Hematopoietic multipotent progenitor cell (in vitro differentiated cells): ENCODE measurements at regions not wholly inside any gene's neighbourhood (a gene's known extent, or its start where the extent isn't known, plus 50 kb on each side); places are given as distances from the start of the nearest gene placed in this dataset.
"Not testable (repeated sequence)": the region's sequence is repeated elsewhere in the genome, so short reads cannot be mapped to it uniquely, and the experiment has no call there.

ENCODE experiments used
- DNase-seq, 3 donors: peaks; one replicate each; pipeline ENCODE4 v3.0.0-alpha.2; 2011 to 2015; ENCODE audit warnings: low read depth in 2 of 3, low spot score in 2 of 3

- no peak for DNase-seq
Observed at GRCh38 chr12:28023156-28023887, 50.8 kb upstream of the PTHLH start.

GRCh38 chr12:28024231-28024995 is 51.9 kb upstream of the PTHLH start:
- DNase-seq: no peak

GRCh38 chr12:28025821-28026505 is 53.4 kb upstream of the PTHLH start:
- DNase-seq: no peak

GRCh38 chr12:28026701-28027100 is 54.2 kb upstream of the PTHLH start:
- no peak for DNase-seq

GRCh38 chr12:28027328-28027727 is 54.8 kb upstream of the PTHLH start:
- DNase-seq: peak in 1 of 3 donors; percentile 16

- peak in 2 of 3 donors; percentile 26 to 56 for DNase-seq
Observed at GRCh38 chr12:28027947-28028724, 55.6 kb upstream of the PTHLH start.

GRCh38 chr12:28032811-28033537 is 60.4 kb upstream of the PTHLH start:
- no peak for DNase-seq

GRCh38 chr12:28033538-28033915 is 61.0 kb upstream of the PTHLH start:
- DNase-seq: no peak

- DNase-seq: no peak
Observed at GRCh38 chr12:28034271-28034670, 61.7 kb upstream of the PTHLH start.

GRCh38 chr12:28035500-28035899 is 63.0 kb upstream of the PTHLH start:
- DNase-seq: no peak

GRCh38 chr12:28036940-28037339 is 64.4 kb upstream of the PTHLH start:
- no peak for DNase-seq

GRCh38 chr12:28040246-28040645 is 67.7 kb upstream of the PTHLH start:
- DNase-seq: no peak

- DNase-seq: not testable (repeated sequence)
Observed at GRCh38 chr12:28046600-28046999, 74.1 kb upstream of the PTHLH start.

GRCh38 chr12:28050606-28051005 is 78.1 kb upstream of the PTHLH start:
- no peak for DNase-seq

GRCh38 chr12:28051516-28052354 is 79.2 kb upstream of the PTHLH start:
- DNase-seq: no peak

- DNase-seq: no peak
Observed at GRCh38 chr12:28053564-28053963, 81.0 kb upstream of the PTHLH start.

- DNase-seq: no peak
Observed at GRCh38 chr12:28054583-28054982, 82.0 kb upstream of the PTHLH start.

- DNase-seq: no peak
Observed at GRCh38 chr12:28057856-28058615, 85.5 kb upstream of the PTHLH start.

GRCh38 chr12:28059220-28059619 is 86.7 kb upstream of the PTHLH start:
- DNase-seq: no peak
